GM19467 (cell line): ENCODE measurements at regions not wholly inside any gene's neighbourhood (a gene's known extent, or its start where the extent isn't known, plus 50 kb on each side); places are given as distances from the start of the nearest gene placed in this dataset.

Source experiments
- ATAC-seq: cut with Tn5 transposase; IDR thresholded peaks from one replicate; pipeline ENCODE4 v1.9.1; 2021; ENCODE audit warnings: mild to moderate bottlenecking, moderate library complexity; ENCODE audit not compliant: unreplicated experiment

GRCh38 chr15:95829062-95829461 lies 501.4 kb upstream of the NR2F2 start:
- ATAC-seq, result no peak

GRCh38 chr15:95830281-95830680 lies 500.2 kb upstream of the NR2F2 start:
- no peak for ATAC-seq

GRCh38 chr15:95832668-95833067 lies 497.8 kb upstream of the NR2F2 start:
- no peak for ATAC-seq

GRCh38 chr15:95834028-95834804 lies 496.3 kb upstream of the NR2F2 start:
- ATAC-seq, result no peak

GRCh38 chr15:95836536-95836935 lies 494.0 kb upstream of the NR2F2 start:
- ATAC-seq, result no peak

GRCh38 chr15:95837341-95838004 lies 493.0 kb upstream of the NR2F2 start:
- no peak for ATAC-seq

- no peak for ATAC-seq
Measured at GRCh38 chr15:95839367-95839782, 491.1 kb upstream of the NR2F2 start.

- ATAC-seq, result no peak
Measured at GRCh38 chr15:95840004-95840403, 490.5 kb upstream of the NR2F2 start.

- no peak for ATAC-seq
Measured at GRCh38 chr15:95840855-95841254, 489.6 kb upstream of the NR2F2 start.

GRCh38 chr15:95842576-95842975 lies 487.9 kb upstream of the NR2F2 start:
- ATAC-seq, result no peak

GRCh38 chr15:95843241-95843910 lies 487.1 kb upstream of the NR2F2 start:
- ATAC-seq, result no peak

- ATAC-seq, result no peak
Measured at GRCh38 chr15:95845862-95846515, 484.5 kb upstream of the NR2F2 start.

- no peak for ATAC-seq
Measured at GRCh38 chr15:95848126-95848525, 482.4 kb upstream of the NR2F2 start.

GRCh38 chr15:95850837-95851236 lies 479.7 kb upstream of the NR2F2 start:
- no peak for ATAC-seq

- ATAC-seq, result no peak
Measured at GRCh38 chr15:95853350-95853749, 477.1 kb upstream of the NR2F2 start.

- ATAC-seq, result no peak
Measured at GRCh38 chr15:95857124-95857757, 473.3 kb upstream of the NR2F2 start.

GRCh38 chr15:95857758-95858157 lies 472.7 kb upstream of the NR2F2 start:
- ATAC-seq, result no peak

- ATAC-seq, result no peak
Measured at GRCh38 chr15:95860406-95860805, 470.1 kb upstream of the NR2F2 start.

- ATAC-seq, result no peak
Measured at GRCh38 chr15:95864467-95864886, 466.0 kb upstream of the NR2F2 start.

GRCh38 chr15:95865330-95865739 lies 465.2 kb upstream of the NR2F2 start:
- no peak for ATAC-seq
